ENCODE measurements at regions not wholly inside any gene's neighbourhood (a gene's known extent, or its start where the extent isn't known, plus 50 kb on each side); places are given as distances from the start of the nearest gene placed in this dataset.

GRCh38 chr3:152718810-152719209, 116.1 kb upstream of the P2RY1 start:
- TF ChIP-seq CTCF (IDR thresholded peaks at IDR 0.05), result no peak
- FAIRE-seq, result no peak
- intact Hi-C loops (cut with DNase I), result no loop called here
- Histone ChIP-seq H3K27ac (no peak overlapping the region), H3K4me1 (no peaks in the 10 kb centered on the region), H3K36me3 (no peaks in the 10 kb centered on the region), H3K27me3 (no peaks in the 10 kb centered on the region), H3K9me3 (no peaks in the 10 kb centered on the region), H3K4me3 (no peak overlapping the region)
- DNase-seq, result no peak
- ATAC-seq, result no peak

DNA sequence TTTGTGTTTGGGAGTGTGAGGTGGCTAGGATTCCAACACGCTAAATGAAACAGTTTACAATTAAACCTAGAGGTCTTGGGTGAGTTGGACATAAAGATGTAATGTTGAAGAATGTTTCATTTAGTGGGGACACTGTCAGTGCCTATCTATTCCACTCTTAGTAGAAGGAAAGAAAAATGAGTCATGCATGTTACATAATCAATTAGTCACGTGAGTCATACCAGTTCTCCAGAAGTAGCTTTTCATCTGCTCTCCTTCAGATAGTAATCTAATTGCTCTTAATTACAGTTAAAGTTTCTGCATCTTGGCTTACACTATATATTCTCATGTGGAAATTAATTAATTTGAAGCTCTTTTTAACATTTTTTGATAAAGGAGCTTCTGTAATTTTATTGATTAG, 115.7 kb upstream of the P2RY1 start:
- no peak for DNase-seq
- Histone ChIP-seq H3K27ac (no peak overlapping the region), H3K27me3 (no peaks in the 10 kb centered on the region), H3K4me3 (no peak overlapping the region), H3K4me1 (no peaks in the 10 kb centered on the region), H3K36me3 (no peaks in the 10 kb centered on the region), H3K9me3 (no peaks in the 10 kb centered on the region)
- intact Hi-C loops (cut with DNase I), result no loop called here
- FAIRE-seq, result no peak
- WGBS, 2 donors, result 46 to 53% methylated on average over 2 of the region's 2 CpGs
- peak in 1 of 4 donors; percentile 34 for ATAC-seq
- TF ChIP-seq CTCF (IDR thresholded peaks at IDR 0.05), result no peak

- FAIRE-seq, result no peak
- 64 to 72% methylated on average over 4 of the region's 4 CpGs for WGBS, 2 donors
- no peaks in the 10 kb centered on the region for H3K36me3 ChIP-seq
- H3K9me3 ChIP-seq, result no peaks in the 10 kb centered on the region
- no peak overlapping the region for H3K4me3 ChIP-seq
- no peak for TF ChIP-seq CTCF (IDR thresholded peaks at IDR 0.05)
- no peaks in the 10 kb centered on the region for H3K27me3 ChIP-seq
- ATAC-seq, result no peak
- no peak for DNase-seq
- H3K4me1 ChIP-seq, result no peaks in the 10 kb centered on the region
- H3K27ac ChIP-seq, result no peak overlapping the region
- intact Hi-C loops (cut with DNase I), result no loop called here
Measured at GRCh38 chr3:152720951-152721718, 113.8 kb upstream of the P2RY1 start.

- no peak for ATAC-seq
- no peaks in the 10 kb centered on the region for H3K27me3 ChIP-seq
- H3K27ac ChIP-seq, result no peak overlapping the region
- no peaks in the 10 kb centered on the region for H3K9me3 ChIP-seq
- no peaks in the 10 kb centered on the region for H3K4me1 ChIP-seq
- no peak for TF ChIP-seq CTCF (IDR thresholded peaks at IDR 0.05)
- no peaks in the 10 kb centered on the region for H3K36me3 ChIP-seq
- DNase-seq, result no peak
- no peak overlapping the region for H3K4me3 ChIP-seq
- FAIRE-seq, result no peak
- WGBS, 2 donors, result 51 to 52% methylated on average over 1 of the region's 1 CpG
- intact Hi-C loops (cut with DNase I), result no loop called here
Measured at GRCh38 chr3:152724270-152724669, 110.7 kb upstream of the P2RY1 start.

GRCh38 chr3:152728231-152728980, 106.5 kb upstream of the P2RY1 start:
- Histone ChIP-seq H3K27me3 (no peaks in the 10 kb centered on the region), H3K36me3 (no peaks in the 10 kb centered on the region), H3K9me3 (no peaks in the 10 kb centered on the region), H3K27ac (no peak overlapping the region), H3K4me1 (no peaks in the 10 kb centered on the region), H3K4me3 (no peak overlapping the region)
- no peak for TF ChIP-seq CTCF (IDR thresholded peaks at IDR 0.05)
- intact Hi-C loops (cut with DNase I), result no loop called here
- ATAC-seq, result peak in 1 of 4 donors; percentile 29
- no peak for FAIRE-seq
- WGBS, 2 donors, result 22% methylated on average over 2 of the region's 2 CpGs
- no peak for DNase-seq
